Suppressor macrophage (primary cell): ENCODE measurements at regions not wholly inside any gene's neighbourhood (a gene's known extent, or its start where the extent isn't known, plus 50 kb on each side); places are given as distances from the start of the nearest gene placed in this dataset.

ENCODE experiments used
- DNase-seq, 4 experiments: peaks; one replicate each; pipeline ENCODE4 v3.0.0-alpha.2; 2020 to 2022

GRCh38 chr15:29945943-29946596 is 123.8 kb upstream of the TJP1 start:
- no peak for DNase-seq

GRCh38 chr15:29944925-29945324 is 122.7 kb upstream of the TJP1 start:
- no peak for DNase-seq

GRCh38 chr15:29942548-29942947 is 120.3 kb upstream of the TJP1 start:
- DNase-seq = no peak

- DNase-seq = no peak
Measured at GRCh38 chr15:29942143-29942542, 119.9 kb upstream of the TJP1 start.

- DNase-seq = no peak
Measured at GRCh38 chr15:29939404-29939803, 117.1 kb upstream of the TJP1 start.

GRCh38 chr15:29938361-29939335 is 116.4 kb upstream of the TJP1 start:
- DNase-seq = no peak

- DNase-seq = no peak
Measured at GRCh38 chr15:29937956-29938355, 115.7 kb upstream of the TJP1 start.

- DNase-seq = no peak
Measured at GRCh38 chr15:29936353-29937049, 114.2 kb upstream of the TJP1 start.

GRCh38 chr15:29935296-29936004 is 113.2 kb upstream of the TJP1 start:
- no peak for DNase-seq

- no peak for DNase-seq
Measured at GRCh38 chr15:29934251-29934650, 112.0 kb upstream of the TJP1 start.

GRCh38 chr15:29933042-29933803 is 111.0 kb upstream of the TJP1 start:
- DNase-seq = no peak

GRCh38 chr15:29926083-29926388 is 103.8 kb upstream of the TJP1 start:
- no peak for DNase-seq

GRCh38 chr15:29925227-29926082 is 103.2 kb upstream of the TJP1 start:
- DNase-seq = peak in 3 of 4 experiments; percentile 17 to 50 (median 34)

- no peak for DNase-seq
Measured at GRCh38 chr15:29924750-29925149, 102.5 kb upstream of the TJP1 start.

GRCh38 chr15:29922191-29922590 is 99.9 kb upstream of the TJP1 start:
- DNase-seq = no peak

- no peak for DNase-seq
Measured at GRCh38 chr15:29921130-29921601, 98.9 kb upstream of the TJP1 start.

- no peak for DNase-seq
Measured at GRCh38 chr15:29920515-29920914, 98.2 kb upstream of the TJP1 start.

- no peak for DNase-seq
Measured at GRCh38 chr15:29919380-29919881, 97.2 kb upstream of the TJP1 start.

GRCh38 chr15:29917600-29918597 is 95.6 kb upstream of the TJP1 start:
- no peak for DNase-seq
